ENCODE measurements at regions not wholly inside any gene's neighbourhood (a gene's known extent, or its start where the extent isn't known, plus 50 kb on each side); places are given as distances from the start of the nearest gene placed in this dataset.

- no peak for TF ChIP-seq CTCF (IDR thresholded peaks at IDR 0.05; ENCODE audit: insufficient read depth, low read length, poor library complexity, severe bottlenecking)
- TF ChIP-seq EZH2phosphoT487 (conservative IDR thresholded peaks at IDR 0.05; ENCODE audit: low read length): no peak
Measured at GRCh38 chr16:58906981-58907715, 173.0 kb upstream of the GOT2 start.

Data from SU-DHL-6 (cell line).